ENCODE measurements at regions not wholly inside any gene's neighbourhood (a gene's known extent, or its start where the extent isn't known, plus 50 kb on each side); places are given as distances from the start of the nearest gene placed in this dataset.

DNA sequence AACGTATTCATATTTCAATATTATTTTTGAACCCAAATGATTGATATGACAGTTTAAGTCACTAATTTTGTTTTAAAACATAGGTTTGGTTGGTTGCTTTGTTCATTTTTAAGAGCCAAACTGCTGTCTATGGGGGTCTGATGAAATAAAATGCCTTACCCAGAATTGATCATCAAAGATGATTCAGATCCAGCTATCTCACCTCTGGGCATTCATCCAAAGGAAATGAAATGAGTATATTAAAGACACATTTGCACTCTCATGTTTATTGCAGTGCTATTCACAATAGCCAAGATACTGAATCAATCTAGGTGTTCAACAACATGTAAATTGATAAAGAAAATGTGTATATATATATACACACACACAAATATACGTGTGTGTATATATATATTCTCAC lies 326.9 kb upstream of the GULP1 start:
- Histone ChIP-seq H3K27me3 (no peaks in the 10 kb centered on the region), H3K9me3 (no peaks in the 10 kb centered on the region), H3K27ac (no peak overlapping the region), H3K36me3 (replicated peaks in 1 of 2; ENCODE audit: insufficient read depth in 1 of 2, low read depth in 2 of 2) (no peaks in the 10 kb centered on the region), H3K4me3 (no peak overlapping the region), H3K4me1 (no peaks in the 10 kb centered on the region)
- DNase-seq (no peak), ATAC-seq (no peak)
- TF ChIP-seq, protein P1, sequence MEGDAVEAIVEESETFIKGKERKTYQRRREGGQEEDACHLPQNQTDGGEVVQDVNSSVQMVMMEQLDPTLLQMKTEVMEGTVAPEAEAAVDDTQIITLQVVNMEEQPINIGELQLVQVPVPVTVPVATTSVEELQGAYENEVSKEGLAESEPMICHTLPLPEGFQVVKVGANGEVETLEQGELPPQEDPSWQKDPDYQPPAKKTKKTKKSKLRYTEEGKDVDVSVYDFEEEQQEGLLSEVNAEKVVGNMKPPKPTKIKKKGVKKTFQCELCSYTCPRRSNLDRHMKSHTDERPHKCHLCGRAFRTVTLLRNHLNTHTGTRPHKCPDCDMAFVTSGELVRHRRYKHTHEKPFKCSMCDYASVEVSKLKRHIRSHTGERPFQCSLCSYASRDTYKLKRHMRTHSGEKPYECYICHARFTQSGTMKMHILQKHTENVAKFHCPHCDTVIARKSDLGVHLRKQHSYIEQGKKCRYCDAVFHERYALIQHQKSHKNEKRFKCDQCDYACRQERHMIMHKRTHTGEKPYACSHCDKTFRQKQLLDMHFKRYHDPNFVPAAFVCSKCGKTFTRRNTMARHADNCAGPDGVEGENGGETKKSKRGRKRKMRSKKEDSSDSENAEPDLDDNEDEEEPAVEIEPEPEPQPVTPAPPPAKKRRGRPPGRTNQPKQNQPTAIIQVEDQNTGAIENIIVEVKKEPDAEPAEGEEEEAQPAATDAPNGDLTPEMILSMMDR (IDR thresholded peaks at IDR 0.05) = no peak
- TF ChIP-seq POLR2A (IDR thresholded peaks at IDR 0.05) = no peak
- 61 to 88% methylated on average over 2 of the region's 2 CpGs for WGBS, 2 donors
- intact Hi-C loops (cut with DNase I) = no loop called here

DNA sequence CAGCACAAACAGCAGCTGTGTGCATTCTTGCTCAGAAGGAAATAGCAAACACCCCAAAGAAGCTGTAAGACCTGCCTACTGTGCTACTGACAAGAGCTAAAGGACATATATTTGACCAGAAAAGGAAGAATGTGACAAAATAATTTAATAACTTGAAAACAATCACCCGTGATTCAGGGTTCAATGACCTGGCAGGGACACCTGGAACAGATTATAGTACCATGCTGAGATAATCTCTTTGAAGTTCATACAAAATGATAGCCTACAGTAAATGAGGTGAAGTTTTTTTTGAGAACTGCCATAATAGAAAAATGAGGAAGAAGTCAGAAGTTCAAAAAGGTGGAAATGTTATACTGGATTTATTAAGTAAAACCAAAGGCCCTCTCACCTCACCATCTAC lies 324.8 kb upstream of the GULP1 start:
- WGBS, 2 donors = 11 to 25% methylated on average over 1 of the region's 1 CpG
- no peak for ATAC-seq
- intact Hi-C loops (cut with DNase I) = no loop called here

DNA sequence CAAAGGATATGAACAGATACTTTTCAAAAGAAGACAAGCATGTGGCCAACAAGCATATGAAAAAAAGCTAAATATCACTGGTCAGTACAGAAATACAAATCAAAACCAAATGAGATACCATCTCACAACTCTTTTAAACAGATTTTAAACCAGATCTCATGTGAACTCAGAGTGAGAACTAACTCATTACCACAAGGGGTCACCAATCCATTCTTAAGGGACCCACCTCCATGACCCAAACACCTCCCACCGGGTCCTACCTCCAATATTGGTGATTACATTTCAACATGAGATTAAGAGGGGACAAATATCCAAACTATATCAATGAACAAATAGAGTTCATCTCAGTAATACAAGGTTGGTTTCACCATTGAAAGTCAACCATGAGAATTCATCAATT lies 319.8 kb upstream of the GULP1 start:
- ATAC-seq (no peak), DNase-seq (no peak)
- intact Hi-C loops (cut with DNase I) = no loop called here
- Histone ChIP-seq H3K27me3 (no peaks in the 10 kb centered on the region), H3K4me3 (no peak overlapping the region), H3K4me1 (peaks cover 6% of the 10 kb centered on the region), H3K36me3 (replicated peaks in 1 of 2; ENCODE audit: insufficient read depth in 1 of 2, low read depth in 2 of 2) (no peaks in the 10 kb centered on the region), H3K27ac (no peak overlapping the region), H3K9me3 (no peaks in the 10 kb centered on the region)
- TF ChIP-seq POLR2A (IDR thresholded peaks at IDR 0.05) = no peak
- TF ChIP-seq, protein P1 (IDR thresholded peaks at IDR 0.05) = no peak
- 39 to 55% methylated on average over 1 of the region's 1 CpG for WGBS, 2 donors

More for the DNA sequence above, 324.8 kb upstream of the GULP1 start:
- Histone ChIP-seq H3K36me3 (replicated peaks in 1 of 2; ENCODE audit: insufficient read depth in 1 of 2, low read depth in 2 of 2) (no peaks in the 10 kb centered on the region), H3K4me1 (no peaks in the 10 kb centered on the region), H3K27me3 (no peaks in the 10 kb centered on the region), H3K4me3 (no peak overlapping the region), H3K9me3 (no peaks in the 10 kb centered on the region), H3K27ac (no peak overlapping the region)
- TF ChIP-seq, protein P1 (IDR thresholded peaks at IDR 0.05) = no peak
- TF ChIP-seq POLR2A (IDR thresholded peaks at IDR 0.05) = no peak
- no peak for DNase-seq

DNA sequence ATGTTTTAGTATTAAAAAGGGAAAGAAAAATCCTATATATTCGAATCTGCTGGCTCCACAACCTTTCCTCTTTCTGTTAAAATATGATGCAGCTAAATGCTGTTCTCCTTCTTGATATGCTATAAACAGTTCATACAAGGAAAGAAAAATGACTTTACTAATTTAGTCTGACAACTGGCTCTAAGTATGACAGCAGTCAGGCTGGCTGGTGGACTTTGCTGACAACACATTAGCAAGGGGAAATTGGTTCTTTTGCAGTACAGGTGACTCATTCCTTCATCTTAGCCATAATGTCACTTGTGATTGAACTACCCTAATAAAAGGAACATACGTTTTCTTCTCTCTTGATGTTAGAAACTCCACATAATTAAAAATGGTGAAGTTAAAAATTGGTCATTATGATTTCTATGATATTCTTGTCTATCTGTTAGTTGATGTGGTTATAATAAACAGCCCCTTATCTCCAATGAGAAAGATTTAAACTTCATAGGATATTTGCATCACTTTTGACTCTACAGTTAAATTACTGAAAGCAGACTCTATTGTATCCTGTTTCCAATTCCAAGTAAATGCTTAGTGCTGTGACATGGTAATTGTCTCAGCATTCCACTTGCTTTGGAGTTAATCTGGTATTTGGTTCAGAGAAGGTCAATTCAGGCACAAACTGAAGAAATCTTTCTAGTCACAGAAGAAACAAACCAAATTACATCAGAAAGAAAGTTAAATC lies 315.3 kb upstream of the GULP1 start:
- TF ChIP-seq, protein P1 (IDR thresholded peaks at IDR 0.05) = no peak
- TF ChIP-seq POLR2A (IDR thresholded peaks at IDR 0.05) = no peak
- DNase-seq = no peak
- no peaks in the 10 kb centered on the region for H3K27me3 ChIP-seq
- WGBS, 2 donors = 80 to 82% methylated on average over 2 of the region's 2 CpGs
- intact Hi-C loops (cut with DNase I) = no loop called here
- no peak for ATAC-seq
- no peaks in the 10 kb centered on the region for H3K9me3 ChIP-seq
- H3K36me3 ChIP-seq (replicated peaks in 1 of 2; ENCODE audit: insufficient read depth in 1 of 2, low read depth in 2 of 2) = no peaks in the 10 kb centered on the region
- H3K27ac ChIP-seq = no peak overlapping the region
- peaks cover 19% of the 10 kb centered on the region for H3K4me1 ChIP-seq
- no peak overlapping the region for H3K4me3 ChIP-seq

DNA sequence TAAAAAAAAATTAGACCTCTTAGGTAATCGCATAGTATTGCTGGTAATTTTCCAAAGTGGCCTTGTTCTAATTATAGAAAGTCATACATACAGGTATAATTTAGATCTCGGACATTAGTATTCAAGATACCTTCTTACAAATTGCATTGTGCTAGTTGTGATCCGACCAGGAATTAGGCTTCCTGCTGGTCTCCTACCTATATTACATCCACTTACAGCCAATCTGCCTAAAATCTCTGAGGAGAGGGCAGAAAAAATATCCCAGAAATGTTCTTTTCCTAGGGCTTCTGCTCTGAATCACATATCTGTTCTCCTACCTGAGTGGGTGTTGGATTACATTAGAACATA lies 314.7 kb upstream of the GULP1 start:
- 51 to 57% methylated on average over 3 of the region's 3 CpGs for WGBS, 2 donors

More for the DNA sequence above, 314.7 kb upstream of the GULP1 start:
- Histone ChIP-seq H3K4me3 (no peak overlapping the region), H3K27me3 (no peaks in the 10 kb centered on the region), H3K4me1 (peaks cover 19% of the 10 kb centered on the region), H3K36me3 (replicated peaks in 1 of 2; ENCODE audit: insufficient read depth in 1 of 2, low read depth in 2 of 2) (no peaks in the 10 kb centered on the region), H3K27ac (no peak overlapping the region), H3K9me3 (no peaks in the 10 kb centered on the region)
- intact Hi-C loops (cut with DNase I) = no loop called here
- ATAC-seq (no peak), DNase-seq (no peak)
- TF ChIP-seq, protein P1 (IDR thresholded peaks at IDR 0.05) = no peak
- TF ChIP-seq POLR2A (IDR thresholded peaks at IDR 0.05) = no peak

Measured in body of pancreas (tissue), 4 donors.